ENCODE measurements at regions not wholly inside any gene's neighbourhood (a gene's known extent, or its start where the extent isn't known, plus 50 kb on each side); places are given as distances from the start of the nearest gene placed in this dataset.
A peak's percentile ranks its signal among the peaks of the same experiment; 100 is the strongest.

DNA sequence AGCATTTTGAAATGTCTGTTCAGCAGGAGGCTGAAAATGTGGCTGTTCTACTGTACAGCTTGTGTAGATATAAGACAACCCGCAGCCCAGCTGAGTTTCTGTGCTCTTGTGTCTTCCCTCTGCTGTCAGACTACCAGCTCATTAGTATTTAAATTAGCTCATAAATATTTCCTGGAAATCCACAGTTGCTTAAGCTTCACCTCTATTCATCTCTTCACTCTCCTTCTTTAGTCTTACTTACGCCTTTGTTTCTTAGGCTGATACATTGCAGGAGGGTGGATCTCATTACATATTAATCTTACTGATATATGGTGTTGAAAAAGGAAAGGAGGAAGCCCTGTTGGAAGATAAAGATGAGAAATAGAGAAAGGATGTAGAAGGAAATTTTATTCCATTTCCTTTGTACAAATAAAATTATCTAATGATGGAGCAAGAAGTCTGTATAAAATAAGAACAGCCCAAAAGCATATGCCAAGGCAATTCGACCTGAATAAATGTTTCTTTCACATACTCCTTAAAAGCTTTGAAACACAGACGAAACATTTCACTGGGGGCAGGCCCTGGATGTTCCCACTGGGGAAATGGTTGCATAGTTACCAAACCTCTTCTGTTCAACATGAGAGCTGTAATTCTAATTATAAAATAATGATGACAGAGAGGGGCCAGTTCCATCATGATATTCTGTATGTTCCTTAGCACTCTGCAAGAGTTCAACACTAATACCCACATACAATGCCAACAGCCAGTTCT is 111.8 kb upstream of the APC start:
- H3K9ac ChIP-seq (ENCODE audit: insufficient read depth in 1 of 2, low read depth in 2 of 2, low read length in 2 of 2): no peak overlapping the region
- H3K36me3 ChIP-seq (ENCODE audit: control insufficient read depth, insufficient read depth, low read length): no peaks in the 10 kb centered on the region
- TF ChIP-seq ZNF507 (tag; conservative IDR thresholded peaks at IDR 0.05): no peak
- no peak for TF ChIP-seq ZNF584 (CRISPR knock-in tag; IDR thresholded peaks at IDR 0.05; ENCODE audit: low read depth)
- no peak for TF ChIP-seq TRIM24 (IDR thresholded peaks at IDR 0.05)
- TF ChIP-seq CBX8 (IDR thresholded peaks at IDR 0.05; ENCODE audit: borderline replicate concordance, extremely low read depth, low read depth, low read length, poor library complexity, severe bottlenecking): peak; percentile 4
- H3K27ac ChIP-seq (ENCODE audit: extremely low read depth, low read depth, low read length): no peak overlapping the region
- no peaks in the 10 kb centered on the region for H3K9me1 ChIP-seq (ENCODE audit: control insufficient read depth, insufficient read depth, low read length)
- no peak overlapping the region for H2AFZ ChIP-seq (ENCODE audit: low read depth, low read length)
- peaks cover 6 to 9% of the 10 kb centered on the region in 2 experiments; a peak in 3 of 5 replicates for H3K27me3 ChIP-seq (ENCODE audit: control insufficient read depth in 2 of 2, insufficient read depth in 2 of 2, low read length in 2 of 2)
- CTCF ChIA-PET (ENCODE audit: low intra/inter-chr PET ratio): no interaction called here
- no peak overlapping the region for H3K4me2 ChIP-seq (ENCODE audit: insufficient read depth, low read length)
- no peaks in the 10 kb centered on the region for H3K4me1 ChIP-seq (replicated peaks in 1 of 2; ENCODE audit: control insufficient read depth in 2 of 2, insufficient read depth in 2 of 2, low read length in 2 of 2)
- no peaks in the 10 kb centered on the region for H4K20me1 ChIP-seq (replicated peaks; ENCODE audit: control insufficient read depth, insufficient read depth, low read length)
- H3K9me3 ChIP-seq (replicated peaks; ENCODE audit: control insufficient read depth, insufficient read depth, low read depth, low read length): no peaks in the 10 kb centered on the region
- DNase-seq (ENCODE audit: extremely low read depth in 1 of 4, low spot score in 3 of 4): no peak
- no peak overlapping the region for H3K4me3 ChIP-seq
- ATAC-seq: no peak
- FAIRE-seq: no peak
- in situ Hi-C loops (cut with MboI) (no loop called here), intact Hi-C loops (cut with micrococcal nuclease) (no loop called here)
- no TSS peak for BruUV-seq (replicated peaks)
- no peaks in the 10 kb centered on the region for H3K79me2 ChIP-seq (ENCODE audit: control insufficient read depth, insufficient read depth, low read length)
- 0% methylated on average over 4 of the region's 4 CpGs for WGBS (ENCODE audit: insufficient coverage, low coverage, missing lambda C conversion rate)
- POLR2A ChIA-PET: interaction anchor here (1.1 kb wide), 1 partner anchor 15 kb away, joined by 4 read pairs; no protein-coding TSS in a partner anchor

DNA sequence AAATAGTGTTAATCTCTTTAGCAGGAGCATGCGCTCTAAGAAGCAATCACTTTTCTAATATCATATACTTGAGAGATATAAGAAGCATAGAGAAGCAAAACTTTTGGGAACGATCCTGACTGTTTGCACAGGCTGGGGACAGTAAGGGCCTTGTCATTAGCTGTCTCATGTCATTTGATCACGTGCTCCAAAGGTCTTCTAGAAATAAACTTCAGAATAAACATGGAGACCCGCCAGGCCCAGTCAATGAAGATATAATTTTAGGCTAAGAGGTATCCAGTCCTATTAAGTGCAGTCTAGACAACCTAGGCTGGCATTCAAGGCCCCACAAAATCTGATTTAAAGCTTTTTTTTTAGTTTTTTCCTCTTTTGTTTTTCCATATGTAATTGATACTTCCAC is 111.0 kb upstream of the APC start:
- H4K20me1 ChIP-seq (replicated peaks; ENCODE audit: control insufficient read depth, insufficient read depth, low read length): no peaks in the 10 kb centered on the region
- intact Hi-C loops (cut with micrococcal nuclease): no loop called here
- H2AFZ ChIP-seq (ENCODE audit: low read depth, low read length): no peak overlapping the region
- no peaks in the 10 kb centered on the region for H3K9me1 ChIP-seq (ENCODE audit: control insufficient read depth, insufficient read depth, low read length)
- H3K9ac ChIP-seq (ENCODE audit: insufficient read depth in 1 of 2, low read depth in 2 of 2, low read length in 2 of 2): no peak overlapping the region
- ChIA-PET CTCF (ENCODE audit: low intra/inter-chr PET ratio) (no interaction called here), POLR2A (no interaction called here)
- no peak overlapping the region for H3K4me2 ChIP-seq (ENCODE audit: insufficient read depth, low read length)
- no peaks in the 10 kb centered on the region for H3K4me1 ChIP-seq (replicated peaks in 1 of 2; ENCODE audit: control insufficient read depth in 2 of 2, insufficient read depth in 2 of 2, low read length in 2 of 2)
- H3K27ac ChIP-seq (ENCODE audit: extremely low read depth, low read depth, low read length): no peak overlapping the region
- H3K79me2 ChIP-seq (ENCODE audit: control insufficient read depth, insufficient read depth, low read length): no peaks in the 10 kb centered on the region
- WGBS (ENCODE audit: insufficient coverage, low coverage, missing lambda C conversion rate): 2% methylated on average over 4 of the region's 4 CpGs
- in situ Hi-C loops (cut with MboI): no loop called here
- H3K27me3 ChIP-seq (ENCODE audit: control insufficient read depth in 2 of 2, insufficient read depth in 2 of 2, low read length in 2 of 2): peaks cover 4 to 9% of the 10 kb centered on the region in 2 experiments; a peak in 3 of 5 replicates
- no peak for ATAC-seq
- BruUV-seq (replicated peaks): no TSS peak
- no peak for DNase-seq (ENCODE audit: extremely low read depth in 1 of 4, low spot score in 3 of 4)
- H3K36me3 ChIP-seq (ENCODE audit: control insufficient read depth, insufficient read depth, low read length): no peaks in the 10 kb centered on the region
- H3K4me3 ChIP-seq: no peak overlapping the region
- no peaks in the 10 kb centered on the region for H3K9me3 ChIP-seq (replicated peaks; ENCODE audit: control insufficient read depth, insufficient read depth, low read depth, low read length)
- no peak for FAIRE-seq
- TF ChIP-seq, protein P1, sequence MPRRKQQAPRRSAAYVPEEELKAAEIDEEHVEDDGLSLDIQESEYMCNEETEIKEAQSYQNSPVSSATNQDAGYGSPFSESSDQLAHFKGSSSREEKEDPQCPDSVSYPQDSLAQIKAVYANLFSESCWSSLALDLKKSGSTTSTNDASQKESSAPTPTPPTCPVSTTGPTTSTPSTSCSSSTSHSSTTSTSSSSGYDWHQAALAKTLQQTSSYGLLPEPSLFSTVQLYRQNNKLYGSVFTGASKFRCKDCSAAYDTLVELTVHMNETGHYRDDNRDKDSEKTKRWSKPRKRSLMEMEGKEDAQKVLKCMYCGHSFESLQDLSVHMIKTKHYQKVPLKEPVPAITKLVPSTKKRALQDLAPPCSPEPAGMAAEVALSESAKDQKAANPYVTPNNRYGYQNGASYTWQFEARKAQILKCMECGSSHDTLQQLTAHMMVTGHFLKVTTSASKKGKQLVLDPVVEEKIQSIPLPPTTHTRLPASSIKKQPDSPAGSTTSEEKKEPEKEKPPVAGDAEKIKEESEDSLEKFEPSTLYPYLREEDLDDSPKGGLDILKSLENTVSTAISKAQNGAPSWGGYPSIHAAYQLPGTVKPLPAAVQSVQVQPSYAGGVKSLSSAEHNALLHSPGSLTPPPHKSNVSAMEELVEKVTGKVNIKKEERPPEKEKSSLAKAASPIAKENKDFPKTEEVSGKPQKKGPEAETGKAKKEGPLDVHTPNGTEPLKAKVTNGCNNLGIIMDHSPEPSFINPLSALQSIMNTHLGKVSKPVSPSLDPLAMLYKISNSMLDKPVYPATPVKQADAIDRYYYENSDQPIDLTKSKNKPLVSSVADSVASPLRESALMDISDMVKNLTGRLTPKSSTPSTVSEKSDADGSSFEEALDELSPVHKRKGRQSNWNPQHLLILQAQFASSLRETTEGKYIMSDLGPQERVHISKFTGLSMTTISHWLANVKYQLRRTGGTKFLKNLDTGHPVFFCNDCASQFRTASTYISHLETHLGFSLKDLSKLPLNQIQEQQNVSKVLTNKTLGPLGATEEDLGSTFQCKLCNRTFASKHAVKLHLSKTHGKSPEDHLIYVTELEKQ (CRISPR knock-in tag; IDR thresholded peaks at IDR 0.05): no peak
- TF ChIP-seq RAD21 (CRISPR knock-in tag; conservative IDR thresholded peaks at IDR 0.05 in 1 of 2, IDR thresholded peaks at IDR 0.05 in 1 of 2) (no peak), SIRT6 (IDR thresholded peaks at IDR 0.05; ENCODE audit: low read depth, low read length) (no peak)
- TF ChIP-seq, protein P2, sequence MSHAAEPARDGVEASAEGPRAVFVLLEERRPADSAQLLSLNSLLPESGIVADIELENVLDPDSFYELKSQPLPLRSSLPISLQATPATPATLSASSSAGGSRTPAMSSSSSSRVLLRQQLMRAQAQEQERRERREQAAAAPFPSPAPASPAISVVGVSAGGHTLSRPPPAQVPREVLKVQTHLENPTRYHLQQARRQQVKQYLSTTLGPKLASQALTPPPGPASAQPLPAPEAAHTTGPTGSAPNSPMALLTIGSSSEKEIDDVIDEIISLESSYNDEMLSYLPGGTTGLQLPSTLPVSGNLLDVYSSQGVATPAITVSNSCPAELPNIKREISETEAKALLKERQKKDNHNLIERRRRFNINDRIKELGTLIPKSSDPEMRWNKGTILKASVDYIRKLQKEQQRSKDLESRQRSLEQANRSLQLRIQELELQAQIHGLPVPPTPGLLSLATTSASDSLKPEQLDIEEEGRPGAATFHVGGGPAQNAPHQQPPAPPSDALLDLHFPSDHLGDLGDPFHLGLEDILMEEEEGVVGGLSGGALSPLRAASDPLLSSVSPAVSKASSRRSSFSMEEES (CRISPR knock-in tag; IDR thresholded peaks at IDR 0.05): peak; percentile 59
